CD4-positive, alpha-beta T cell treated with Interleukin-15 for 1 hour (primary cell): ENCODE measurements at regions not wholly inside any gene's neighbourhood (a gene's known extent, or its start where the extent isn't known, plus 50 kb on each side); places are given as distances from the start of the nearest gene placed in this dataset.

Experiments
- DNase-seq: peaks from one replicate; pipeline ENCODE4 v3.0.0-alpha.2; 2020

DNA sequence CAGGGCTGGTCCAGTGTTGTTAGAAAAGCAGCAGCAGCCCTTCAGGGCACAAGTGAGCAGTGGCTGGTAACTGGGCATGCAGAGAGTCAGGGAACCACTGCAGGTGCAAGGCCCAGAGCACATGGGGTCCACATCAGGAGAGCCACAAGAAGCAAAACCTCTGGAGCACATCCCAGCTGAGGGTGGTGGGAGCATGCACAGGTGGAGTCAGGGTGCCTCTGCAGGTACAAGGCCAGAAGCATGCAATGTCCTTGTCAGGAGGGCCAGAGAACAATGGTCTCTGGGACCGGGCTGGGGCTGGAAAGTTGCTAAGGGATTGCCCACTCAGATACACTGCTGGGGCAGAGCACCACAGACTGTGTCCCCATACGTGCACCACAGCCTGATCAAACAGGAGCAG lies 226.1 kb upstream of the UBE2E2 start:
- DNase-seq = no peak

DNA sequence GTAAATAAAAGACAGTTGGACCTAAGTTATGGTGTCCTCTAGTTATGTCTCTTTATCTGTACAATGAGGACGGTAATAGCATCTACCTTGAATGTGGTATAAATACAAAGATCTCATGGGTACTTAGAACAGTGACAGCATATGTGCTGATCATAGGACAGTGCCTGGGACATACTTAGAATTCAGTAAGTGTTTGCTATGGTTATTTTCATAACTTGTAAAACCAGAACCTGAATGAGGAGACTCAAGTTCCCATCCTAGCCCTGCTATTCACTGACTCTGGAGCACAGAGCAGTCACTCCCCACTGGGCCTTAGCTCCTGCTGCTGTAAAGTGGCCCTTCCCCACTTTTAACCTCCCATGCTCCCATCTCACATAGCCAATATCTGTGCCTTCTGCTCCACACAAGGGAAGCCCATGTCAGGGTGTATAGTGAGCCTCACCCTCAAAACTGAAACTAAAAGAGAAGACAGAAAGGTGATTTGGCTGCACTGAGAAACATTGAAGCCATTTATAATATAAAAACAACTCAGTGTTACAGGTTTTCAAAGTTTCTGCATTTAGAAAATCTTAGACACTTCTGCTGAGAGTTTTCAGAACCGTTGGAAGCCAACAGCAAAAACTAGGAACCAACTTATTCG lies 225.4 kb upstream of the UBE2E2 start:
- DNase-seq = no peak

DNA sequence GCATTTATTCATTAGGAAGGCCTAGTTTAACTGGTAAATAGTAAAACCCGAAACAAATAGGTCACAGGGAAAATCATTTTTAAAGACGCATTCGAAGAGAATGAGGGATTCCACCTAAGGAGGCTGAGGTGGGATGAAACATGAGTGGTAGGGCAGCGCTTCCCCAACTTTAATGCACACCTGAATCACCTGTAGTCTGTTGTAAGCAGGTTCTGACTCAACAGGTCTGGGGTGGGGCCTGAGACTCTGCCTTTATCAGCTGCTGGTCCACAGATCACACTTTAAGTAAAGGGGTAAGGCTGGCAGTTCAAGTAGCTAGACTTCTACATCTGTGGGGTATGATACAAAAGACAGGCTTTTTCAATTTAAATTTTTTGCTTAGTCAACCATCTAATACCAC lies 223.5 kb upstream of the UBE2E2 start:
- no peak for DNase-seq

DNA sequence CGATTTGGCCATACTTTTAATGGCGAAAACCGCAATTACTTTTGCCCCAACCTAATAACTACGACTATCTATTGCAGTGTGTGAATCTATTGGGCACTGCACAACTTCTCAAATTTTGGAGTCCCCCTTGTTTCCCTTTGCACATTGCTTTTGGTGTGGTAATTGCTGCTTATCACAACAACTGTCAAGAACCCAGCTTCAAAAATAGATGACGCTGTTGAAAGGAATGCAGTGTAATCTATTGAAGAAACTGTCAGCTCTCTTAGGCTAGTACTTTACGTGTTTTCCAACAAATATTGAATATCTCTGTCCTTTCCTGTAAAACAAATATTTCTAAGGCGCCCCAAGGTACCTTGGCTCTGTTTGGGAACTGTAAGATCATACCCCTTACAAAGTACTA lies 222.8 kb upstream of the UBE2E2 start:
- DNase-seq = no peak

DNA sequence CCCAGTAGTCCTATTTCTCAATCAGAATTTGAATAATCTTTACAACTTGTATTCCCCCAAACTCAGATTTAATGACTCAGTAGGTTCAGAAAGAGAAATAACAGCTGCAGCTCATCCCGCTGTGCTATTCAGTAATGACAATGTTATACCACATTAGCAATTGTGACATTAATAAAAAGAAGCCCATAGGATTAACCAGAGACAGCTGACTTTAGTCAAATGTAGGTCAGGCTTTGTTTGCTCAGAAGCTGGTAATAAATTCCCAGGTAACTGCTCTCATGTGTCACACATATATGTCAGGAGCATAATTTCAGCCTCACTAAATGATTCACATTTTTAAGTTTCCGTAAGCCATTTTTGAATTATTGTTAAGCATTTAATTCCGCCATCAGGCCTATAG lies 222.0 kb upstream of the UBE2E2 start:
- no peak for DNase-seq

DNA sequence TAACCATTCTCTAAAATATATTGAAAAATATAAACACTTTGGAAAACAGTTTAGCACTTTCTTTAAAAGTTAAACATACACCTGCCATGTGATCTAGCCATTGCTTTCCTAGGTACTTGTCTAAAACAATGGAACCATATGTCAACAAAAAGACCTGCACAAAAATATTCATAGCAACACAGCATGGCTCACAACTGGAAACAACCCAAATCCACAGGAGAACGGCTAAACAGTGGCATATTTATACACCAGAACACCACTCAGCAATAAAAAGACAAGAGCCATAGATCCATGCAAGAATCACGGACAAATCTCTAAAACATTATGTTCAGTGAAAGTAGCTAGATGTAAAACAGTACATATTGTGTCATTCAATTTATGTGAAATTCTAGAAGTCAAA lies 221.3 kb upstream of the UBE2E2 start:
- no peak for DNase-seq

DNA sequence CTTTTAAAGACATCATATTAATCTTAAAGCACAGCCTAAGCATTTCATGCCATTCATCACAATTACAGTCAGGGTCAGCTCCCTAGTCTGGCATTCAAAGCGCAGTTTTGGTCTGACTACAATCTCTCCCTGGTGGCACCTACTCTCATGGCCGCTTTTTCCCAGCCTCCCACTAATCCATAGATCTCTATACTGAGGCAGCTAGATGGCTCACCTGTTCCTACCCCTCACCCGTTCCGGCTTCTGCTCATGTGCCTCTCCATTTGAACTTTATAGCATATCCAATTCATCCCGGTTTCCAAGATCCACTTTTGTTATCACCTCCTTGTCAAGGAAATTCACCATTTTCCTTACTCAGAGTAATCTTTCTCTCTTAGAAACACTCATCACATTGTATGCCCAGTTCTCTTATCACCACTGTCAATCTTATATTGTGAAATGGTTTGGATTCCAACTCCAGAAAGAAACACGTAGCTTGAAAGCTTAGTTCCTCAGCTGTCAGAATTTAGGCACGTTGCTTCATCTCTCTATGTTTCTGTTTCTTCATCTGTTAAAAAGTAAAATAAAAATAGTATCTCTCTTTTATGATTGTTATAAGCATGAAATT lies 220.0 kb upstream of the UBE2E2 start:
- DNase-seq = no peak

DNA sequence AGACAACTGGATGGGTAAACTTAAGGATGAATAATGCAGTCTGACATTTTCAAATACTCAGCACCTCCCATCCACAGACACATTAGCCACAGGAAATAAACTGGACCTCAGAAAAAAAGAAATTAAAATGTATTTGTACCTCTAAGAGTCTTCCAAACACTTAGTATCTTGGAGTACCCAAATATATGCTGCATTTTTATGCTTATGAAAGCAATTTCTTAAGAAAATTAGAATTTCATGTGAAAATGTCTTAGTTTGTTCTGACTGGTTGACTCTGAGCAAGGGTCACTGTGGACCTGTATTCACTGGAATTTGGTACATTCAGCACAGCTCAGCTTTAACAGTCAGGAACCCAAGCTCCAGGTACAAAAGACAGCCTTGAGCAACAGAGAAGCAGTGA lies 216.2 kb upstream of the UBE2E2 start:
- no peak for DNase-seq

DNA sequence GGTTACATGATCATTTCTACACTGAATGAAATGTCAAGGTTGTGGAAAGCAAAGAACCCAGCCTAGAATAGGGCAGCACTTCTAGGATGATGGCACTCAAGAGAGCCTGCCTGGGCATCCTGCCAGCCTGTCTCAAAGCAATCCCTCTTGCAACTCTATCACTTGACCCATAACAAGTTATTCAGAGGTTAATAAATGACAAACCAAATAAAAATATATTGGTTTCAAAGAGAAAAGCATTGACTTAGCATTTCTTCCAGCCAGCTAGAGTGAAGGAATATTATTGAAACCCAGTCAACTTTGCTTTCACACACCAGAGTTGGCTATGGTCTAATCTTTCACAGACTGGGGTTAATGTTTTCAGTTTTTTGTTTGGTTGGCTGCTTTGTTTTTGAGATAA lies 214.6 kb upstream of the UBE2E2 start:
- DNase-seq = no peak

DNA sequence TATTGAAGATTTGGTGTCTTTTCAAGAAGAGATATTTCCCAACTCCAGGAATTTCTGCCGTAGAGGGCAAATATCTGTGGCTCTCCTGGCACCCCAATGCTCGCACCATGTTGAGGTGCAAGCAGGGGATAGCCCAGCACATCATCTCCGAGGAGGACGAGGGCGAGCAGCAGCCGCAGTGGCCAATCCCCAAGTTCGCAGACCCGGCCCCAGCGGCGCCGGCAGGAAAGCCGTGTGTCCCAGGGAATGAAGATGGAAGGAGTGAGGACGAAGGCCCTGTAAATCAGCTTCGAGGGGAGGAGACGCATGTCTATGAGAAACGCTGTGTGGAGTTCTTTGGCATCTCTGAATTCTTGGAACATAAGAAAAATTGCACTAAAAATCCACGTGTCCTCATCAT lies 213.4 kb upstream of the UBE2E2 start:
- no peak for DNase-seq

DNA sequence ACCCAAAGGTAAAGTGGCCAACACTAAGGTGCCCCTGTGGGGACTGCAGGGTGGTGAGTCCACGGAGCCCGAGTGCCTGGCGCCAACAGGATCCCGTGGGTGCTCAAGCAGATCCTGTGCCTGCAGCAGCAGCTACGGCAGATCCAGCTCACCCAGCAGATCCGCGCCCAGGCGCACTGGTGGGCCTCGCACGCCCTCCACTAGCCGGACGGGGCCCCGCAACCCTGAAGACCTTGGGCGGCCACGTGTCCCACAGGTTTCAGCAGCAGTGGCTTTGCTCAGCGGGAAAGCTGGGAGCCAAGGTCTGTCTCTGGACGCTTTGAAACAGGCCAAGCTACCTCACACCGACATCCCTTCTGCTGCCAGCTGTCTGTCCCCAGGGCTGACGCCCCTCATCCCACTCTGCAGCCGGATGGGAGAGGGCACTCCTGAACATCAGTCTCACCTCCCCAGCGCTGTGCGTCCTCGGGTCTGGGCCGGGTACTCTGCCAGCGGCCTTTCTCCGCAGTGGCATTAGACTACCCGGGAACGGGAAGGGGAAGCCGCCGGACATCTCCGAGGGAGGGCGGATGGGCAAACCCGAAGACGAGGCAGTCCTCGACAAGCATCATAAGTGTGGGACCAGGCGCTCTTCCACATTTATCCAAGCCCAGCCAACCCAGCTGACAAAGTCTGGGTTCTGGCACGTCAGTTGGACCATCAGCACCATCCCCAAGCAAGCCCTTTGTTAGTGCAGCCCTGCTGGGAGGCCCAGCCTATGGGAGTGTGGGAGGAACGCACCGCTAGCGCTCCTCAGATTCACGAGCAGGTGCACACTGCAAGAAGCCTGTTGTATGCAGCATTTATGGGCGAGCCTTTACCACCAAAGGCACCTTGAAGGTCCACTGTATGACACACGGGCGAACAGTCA lies 212.6 kb upstream of the UBE2E2 start:
- no peak for DNase-seq

DNA sequence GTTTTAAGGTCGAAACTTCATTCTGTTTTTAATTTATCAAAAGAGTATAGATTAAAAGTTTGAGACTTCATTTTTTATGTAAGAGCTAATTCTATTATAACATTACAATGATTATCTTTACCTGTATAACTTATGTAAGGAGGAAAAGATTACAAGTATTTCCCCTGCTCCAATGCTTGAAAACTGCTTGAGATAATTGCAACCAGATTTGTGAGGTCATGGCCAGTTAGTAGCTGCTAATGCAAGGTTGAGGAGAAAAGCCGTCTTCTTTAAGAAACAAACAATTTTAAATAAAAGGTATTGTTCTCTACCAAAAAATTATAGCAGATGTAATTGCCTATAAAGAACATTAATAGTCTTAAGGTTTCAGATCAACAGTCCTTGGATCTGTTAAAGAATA lies 208.3 kb upstream of the UBE2E2 start:
- no peak for DNase-seq

DNA sequence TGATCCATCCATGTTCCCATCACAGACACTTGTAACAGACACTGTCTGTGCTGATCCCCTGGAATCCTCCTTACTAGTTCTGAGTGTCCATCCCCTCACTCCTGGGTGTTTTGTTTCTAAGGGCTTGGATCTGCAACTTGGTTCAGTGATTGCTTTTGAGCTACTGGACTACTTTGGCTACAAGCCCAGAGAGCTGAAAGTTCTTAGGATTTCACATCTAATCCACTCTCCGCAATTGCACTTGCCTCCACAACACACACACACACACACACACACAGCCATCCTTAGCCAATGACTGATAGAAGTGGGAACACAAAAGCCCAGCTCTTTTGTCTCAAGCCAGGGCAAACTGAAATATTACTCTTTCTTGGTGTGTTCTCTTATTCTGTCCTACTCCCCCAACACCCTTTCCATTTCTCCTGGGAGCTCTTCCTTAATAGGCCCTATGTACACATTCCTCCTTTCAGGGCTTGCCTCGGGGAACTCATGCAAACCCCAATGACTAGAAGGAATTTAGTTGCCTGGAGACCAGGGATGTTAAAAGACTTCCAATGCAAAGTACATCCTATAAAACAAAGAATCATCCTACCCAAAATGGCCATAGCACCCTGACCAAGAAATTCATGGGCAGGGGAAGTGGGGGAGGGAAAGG lies 206.1 kb upstream of the UBE2E2 start:
- DNase-seq = no peak

DNA sequence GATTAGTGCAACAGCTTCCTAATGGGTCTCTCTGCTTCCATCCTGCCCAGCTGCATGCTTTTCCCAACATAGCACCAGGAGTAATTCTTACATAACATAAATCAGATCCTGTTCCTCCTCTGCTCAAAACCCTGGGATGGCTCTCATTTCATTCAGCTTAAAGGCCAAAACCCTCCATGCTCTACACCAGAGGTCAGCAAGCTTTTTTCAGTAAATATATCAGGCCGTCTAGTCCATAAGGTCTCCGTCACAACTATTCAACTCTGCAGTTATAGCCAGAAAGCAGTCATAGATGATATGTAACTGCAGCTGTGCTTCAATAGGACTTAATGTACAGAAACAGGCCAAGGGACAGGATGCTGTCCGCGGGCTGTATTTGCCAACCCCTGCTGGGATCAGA lies 202.8 kb upstream of the UBE2E2 start:
- no peak for DNase-seq

DNA sequence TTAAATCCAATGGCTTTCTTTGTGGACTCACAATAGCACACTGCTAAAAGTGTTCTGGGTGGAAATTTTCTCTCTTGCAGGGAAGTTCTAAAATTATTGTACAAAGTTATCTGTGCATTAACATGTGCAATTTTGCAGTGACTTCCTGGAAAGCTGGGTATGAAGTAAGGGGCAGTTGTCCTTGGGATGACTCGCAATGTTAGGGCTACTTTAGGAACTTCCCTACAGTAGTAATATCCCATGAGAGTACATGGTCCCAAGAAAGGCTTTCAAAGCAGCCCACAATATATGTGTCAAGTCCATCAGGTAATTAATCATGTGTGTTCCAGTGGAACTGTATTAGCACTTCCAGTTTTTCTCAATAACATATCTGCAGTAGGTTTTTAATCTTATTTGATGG lies 201.0 kb upstream of the UBE2E2 start:
- DNase-seq = no peak

DNA sequence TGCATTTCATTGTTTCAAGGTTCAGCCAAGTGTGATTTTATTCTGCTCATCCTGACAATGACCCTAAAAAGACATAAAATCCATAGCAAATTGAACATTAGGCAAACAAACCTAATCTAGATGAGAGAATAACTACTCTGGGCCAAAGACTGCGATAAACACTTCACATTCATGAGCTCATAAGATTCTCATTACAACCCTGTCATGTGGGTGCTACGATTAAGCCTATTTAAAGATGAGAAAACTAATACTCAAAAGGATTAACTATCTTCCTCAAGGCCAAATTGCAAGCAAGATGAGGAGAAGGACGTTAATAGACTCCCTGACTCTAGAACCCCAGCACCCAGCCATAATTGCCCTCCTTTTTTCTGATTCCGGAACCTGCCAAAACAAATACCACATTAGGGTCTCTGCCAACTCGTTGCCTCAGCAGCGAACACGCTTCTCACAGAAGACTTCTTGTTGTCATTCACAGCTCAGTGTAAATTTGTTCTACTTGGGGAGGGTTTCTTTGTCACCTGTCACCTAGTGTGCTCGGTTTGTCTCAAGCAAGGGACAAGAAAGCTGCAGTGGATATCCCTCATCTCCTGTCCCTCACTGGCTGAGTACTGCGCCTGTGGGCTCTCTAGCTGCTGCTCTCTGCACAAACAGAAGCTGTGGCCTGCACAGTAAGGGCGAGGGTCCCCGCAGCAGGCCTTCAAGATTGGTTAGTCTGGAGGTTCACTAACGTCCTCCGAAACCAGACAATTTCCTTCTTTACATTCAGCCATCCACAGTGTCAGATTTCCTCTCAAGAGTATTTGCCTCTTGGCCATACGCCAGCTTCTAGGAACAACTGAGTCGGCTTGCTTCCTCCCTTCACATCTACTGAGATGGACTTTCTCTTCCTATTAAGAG lies 200.0 kb upstream of the UBE2E2 start:
- DNase-seq = no peak

DNA sequence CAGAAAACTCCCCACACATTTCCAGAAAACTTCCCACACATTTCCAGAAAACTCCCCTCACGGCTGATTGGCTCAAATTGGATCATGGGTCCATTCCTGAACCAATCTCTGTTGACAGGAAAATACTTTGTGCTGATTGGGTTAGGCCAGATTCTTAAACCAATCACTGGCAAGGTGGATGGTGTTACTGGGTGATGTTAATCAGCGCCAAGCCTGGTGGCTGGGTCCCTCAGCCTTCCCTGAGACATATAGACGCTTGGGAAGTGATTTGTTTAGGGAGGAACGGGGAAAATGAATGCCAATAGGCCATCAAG lies 199.4 kb upstream of the UBE2E2 start:
- DNase-seq = no peak

DNA sequence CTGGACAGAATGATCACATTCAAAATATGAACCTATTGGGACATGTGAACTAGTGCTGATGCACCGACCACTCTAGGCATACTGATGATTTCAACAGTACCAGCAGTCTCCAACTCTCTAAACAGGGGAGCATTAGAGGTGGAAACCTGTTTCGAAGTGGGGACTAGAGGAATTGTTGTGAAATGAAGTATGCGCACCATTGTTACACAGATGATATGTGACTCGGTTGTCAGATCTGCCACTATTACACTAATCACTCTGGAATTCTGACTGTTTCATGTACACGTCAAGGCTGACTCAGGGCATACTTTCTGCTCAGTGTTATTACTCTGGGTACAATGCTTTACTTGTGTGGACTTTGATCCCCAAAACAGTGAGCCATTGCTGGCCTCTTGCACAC lies 198.2 kb upstream of the UBE2E2 start:
- DNase-seq = no peak

DNA sequence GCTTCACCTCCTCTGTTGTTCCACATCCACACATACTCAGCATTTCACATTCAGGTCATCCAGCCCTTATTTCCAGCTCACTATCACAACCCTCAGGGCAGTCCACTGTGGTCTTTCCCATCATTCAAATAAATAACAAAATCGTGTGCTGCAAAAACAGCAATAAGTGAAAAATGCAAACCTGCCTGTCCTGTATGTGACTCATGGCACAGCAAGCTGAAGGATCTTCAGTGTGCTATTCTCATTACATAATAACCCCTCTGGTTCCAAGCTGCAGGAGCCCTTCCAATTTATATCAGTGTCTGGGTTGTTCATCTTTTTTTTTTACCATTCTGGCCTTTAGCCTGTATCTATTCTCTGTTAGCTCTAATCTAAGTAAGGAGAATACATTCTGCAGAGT lies 185.3 kb upstream of the UBE2E2 start:
- no peak for DNase-seq

DNA sequence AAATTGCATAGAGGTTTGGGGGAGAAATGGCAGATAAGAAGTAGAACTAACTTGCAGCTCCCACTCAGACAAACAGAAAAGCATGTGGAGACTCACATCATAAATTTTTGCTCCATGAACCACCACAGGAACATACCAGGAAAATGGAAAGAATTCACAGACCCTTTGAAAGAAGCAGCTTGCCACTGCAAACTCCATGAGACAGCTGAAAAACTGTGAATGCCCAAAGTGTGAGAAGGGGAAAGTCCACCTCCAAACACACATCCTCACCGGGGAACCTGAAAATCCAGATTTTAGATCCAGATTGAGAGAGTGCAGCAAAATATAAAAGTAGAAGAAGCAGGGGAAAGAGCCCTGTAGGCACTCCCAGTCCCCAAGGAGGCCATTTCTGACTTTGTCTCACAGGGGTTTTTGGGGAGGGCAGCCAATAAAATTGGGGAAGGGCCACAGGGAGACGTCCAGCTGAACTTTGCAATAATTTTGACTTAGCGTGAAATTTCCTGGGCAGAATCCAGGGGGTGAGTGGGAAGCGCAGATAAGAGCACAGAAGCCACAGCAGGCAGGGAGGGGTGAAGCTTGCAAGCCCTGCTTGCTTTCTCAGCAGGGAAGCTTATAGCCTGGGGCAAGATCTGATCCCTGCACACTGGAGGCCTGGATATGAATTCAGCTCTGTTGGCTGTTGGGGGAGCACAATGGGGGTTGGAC lies 183.4 kb upstream of the UBE2E2 start:
- DNase-seq = no peak

DNA sequence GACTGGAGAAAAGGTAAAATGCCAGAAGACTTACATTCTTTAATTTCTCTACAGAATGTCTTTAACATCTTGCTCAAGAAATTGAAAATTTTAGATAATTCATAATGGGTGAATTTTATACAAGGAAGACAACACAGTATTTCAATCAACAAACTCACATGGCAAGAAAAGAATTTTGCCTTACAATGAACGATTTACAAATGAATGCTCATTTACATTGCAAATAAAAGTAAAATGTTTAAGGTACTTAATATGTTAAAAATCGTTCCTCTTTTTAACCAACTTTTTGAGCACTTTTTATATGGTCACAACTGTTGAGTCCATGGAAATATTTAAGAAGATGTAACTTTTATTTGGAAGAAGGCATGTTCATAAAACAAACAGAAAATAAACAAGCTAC lies 174.8 kb upstream of the UBE2E2 start:
- no peak for DNase-seq

DNA sequence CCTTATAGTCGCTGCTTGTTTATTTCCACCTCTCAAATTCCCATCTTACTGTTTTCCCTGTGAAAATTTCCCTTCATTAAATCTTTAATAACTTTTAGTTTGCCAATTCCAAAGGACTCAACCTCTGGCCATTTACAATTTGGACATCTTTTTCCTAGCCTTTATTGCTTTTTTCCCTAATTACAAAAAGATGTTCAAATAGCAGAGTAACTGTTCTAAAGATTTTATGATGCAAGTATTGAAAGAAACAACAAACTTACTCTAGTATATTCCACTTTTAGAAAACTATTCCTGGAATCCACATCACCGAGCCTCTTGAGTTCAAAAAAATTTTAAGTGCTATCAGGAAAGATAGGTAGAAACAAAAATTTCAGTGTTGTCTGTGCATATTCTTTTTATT lies 174.1 kb upstream of the UBE2E2 start:
- no peak for DNase-seq
